GM12864 (cell line): ENCODE measurements at regions not wholly inside any gene's neighbourhood (a gene's known extent, or its start where the extent isn't known, plus 50 kb on each side); places are given as distances from the start of the nearest gene placed in this dataset.
"Not testable (repeated sequence)": the region's sequence is repeated elsewhere in the genome, so short reads cannot be mapped to it uniquely, and the experiment has no call there.

Experiments
- DNase-seq: peaks from one replicate; pipeline ENCODE4 v3.0.0-alpha.2; 2011; ENCODE audit warnings: low read depth
- H3K4me3 ChIP-seq: 2 replicates; pipeline ENCODE4 v1.5.1; 2011; ENCODE audit warnings: mild to moderate bottlenecking, low read depth, low read length, control low read depth
- TF ChIP-seq, protein P1 (sequence below): IDR thresholded peaks from 2 replicates; pipeline ENCODE4 v1.5.1; 2011; ENCODE audit warnings: low read depth, mild to moderate bottlenecking, moderate library complexity, low read length, control low read depth, inconsistent platforms; ENCODE audit errors: missing control alignments

DNA sequence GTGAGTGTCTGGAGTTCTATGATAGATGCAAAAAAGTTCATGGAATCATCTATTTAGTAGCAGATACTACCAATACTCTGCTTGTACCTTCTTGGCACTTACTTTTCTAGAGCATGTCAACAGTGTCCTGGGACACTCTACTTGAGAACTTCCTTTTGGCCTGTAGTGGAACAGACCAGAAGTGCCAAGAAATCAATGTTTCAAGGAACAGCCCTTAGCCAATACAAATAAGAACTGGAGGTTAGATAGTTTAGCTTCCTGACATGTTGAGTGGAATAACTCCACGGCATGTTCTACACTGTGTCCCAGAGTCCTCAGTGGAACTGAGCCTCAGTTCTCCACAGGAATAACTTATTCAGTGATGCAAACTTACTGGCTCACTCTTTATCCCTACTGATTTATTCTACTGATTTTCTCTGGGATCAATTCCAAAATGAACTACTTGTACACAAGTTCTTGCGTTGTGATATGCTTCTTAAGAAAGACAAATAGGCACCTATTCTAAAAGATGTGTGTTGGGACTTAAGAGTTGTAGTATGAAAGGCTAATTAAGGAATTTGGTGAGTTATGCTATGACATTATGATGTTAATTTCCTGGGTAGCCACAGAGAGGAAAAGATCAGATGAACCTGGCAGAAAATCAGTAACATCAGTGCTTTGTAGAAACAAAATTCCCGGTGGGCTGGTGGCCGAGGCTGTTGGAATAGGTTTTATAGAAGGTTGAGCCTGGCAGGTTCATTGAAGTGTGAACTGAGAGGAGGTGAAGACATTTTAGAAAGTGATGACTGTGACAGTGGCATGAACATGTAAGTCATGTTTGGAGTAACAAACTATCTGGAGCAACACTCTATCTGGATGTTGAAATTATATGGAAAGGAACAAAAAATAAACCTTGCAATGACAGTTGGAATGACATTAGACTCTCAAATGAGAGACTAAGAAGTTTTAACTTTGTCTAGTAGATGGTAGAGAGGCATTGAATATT is 101.8 kb upstream of the RBMS3 start:
- TF ChIP-seq, protein P1, sequence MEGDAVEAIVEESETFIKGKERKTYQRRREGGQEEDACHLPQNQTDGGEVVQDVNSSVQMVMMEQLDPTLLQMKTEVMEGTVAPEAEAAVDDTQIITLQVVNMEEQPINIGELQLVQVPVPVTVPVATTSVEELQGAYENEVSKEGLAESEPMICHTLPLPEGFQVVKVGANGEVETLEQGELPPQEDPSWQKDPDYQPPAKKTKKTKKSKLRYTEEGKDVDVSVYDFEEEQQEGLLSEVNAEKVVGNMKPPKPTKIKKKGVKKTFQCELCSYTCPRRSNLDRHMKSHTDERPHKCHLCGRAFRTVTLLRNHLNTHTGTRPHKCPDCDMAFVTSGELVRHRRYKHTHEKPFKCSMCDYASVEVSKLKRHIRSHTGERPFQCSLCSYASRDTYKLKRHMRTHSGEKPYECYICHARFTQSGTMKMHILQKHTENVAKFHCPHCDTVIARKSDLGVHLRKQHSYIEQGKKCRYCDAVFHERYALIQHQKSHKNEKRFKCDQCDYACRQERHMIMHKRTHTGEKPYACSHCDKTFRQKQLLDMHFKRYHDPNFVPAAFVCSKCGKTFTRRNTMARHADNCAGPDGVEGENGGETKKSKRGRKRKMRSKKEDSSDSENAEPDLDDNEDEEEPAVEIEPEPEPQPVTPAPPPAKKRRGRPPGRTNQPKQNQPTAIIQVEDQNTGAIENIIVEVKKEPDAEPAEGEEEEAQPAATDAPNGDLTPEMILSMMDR = no peak
- H3K4me3 ChIP-seq = no peak overlapping the region
- DNase-seq = no peak

DNA sequence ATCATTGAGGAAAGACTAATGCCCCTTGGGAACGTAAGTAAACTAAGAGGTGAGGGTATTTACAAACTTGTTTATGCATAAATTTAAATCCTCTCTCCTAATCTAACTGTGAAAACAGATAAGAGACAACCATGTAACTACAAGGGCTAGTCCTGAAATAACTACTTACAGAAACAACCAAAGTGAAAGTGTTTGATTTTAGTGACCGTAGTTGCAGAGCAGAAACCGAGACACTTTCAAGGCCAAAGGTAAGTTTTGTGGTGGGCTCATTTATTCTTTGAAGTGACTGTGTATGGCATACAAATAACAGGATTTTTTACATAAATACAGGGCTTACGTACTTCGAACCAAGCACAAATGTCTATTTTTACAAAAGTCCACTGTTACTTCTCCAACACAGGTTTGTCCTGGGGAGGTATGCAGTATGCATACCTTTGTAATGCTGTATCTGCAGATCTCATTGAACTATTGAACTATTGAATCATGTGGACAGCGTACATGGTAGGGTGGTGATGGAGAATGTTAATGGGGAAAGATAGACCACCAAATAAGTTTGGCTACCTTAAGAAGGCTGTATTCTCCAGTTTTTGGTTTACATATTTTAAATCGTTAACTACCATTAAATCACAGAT is 99.6 kb upstream of the RBMS3 start:
- no peak for DNase-seq
- no peak overlapping the region for H3K4me3 ChIP-seq
- TF ChIP-seq, protein P1 = no peak

DNA sequence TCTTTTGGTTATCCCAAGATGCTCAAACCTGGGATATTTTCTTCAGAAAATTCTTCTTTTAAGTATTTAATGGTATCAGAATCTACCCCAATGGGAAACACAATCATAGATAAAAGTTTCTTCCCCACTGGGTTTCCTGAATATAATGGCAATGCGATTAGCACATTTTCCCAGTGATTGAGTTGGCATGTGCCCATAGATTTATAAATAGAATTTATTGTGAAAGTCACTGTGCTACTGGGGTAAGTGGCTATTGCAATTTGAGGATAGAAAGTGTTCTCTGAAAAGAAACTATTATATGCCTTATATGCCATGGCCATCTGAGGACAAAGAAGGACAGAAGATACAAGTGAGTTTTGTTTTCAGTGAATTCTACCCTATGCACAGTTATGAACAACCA is 99.0 kb upstream of the RBMS3 start:
- TF ChIP-seq, protein P1 = no peak
- no peak overlapping the region for H3K4me3 ChIP-seq
- DNase-seq = no peak

DNA sequence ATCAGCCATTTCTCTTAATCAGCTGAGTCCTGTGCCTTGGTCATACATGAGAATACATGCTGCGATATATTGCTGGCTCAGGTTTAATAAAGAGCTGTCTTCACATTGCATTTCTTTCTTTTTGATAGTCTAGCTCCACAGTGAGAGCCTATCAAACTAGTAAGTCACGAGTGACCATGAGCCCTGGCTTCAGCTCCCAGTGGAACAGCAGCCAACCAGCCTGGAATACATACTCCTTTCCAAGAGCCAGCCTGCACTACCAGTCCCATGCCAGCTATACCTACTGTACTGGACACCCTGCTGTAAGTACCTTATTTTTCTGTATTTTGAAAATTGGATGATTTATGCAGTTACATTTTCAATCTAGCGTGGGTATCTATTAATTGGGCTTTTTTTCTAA is 98.0 kb upstream of the RBMS3 start:
- not testable (repeated sequence) for H3K4me3 ChIP-seq, DNase-seq

DNA sequence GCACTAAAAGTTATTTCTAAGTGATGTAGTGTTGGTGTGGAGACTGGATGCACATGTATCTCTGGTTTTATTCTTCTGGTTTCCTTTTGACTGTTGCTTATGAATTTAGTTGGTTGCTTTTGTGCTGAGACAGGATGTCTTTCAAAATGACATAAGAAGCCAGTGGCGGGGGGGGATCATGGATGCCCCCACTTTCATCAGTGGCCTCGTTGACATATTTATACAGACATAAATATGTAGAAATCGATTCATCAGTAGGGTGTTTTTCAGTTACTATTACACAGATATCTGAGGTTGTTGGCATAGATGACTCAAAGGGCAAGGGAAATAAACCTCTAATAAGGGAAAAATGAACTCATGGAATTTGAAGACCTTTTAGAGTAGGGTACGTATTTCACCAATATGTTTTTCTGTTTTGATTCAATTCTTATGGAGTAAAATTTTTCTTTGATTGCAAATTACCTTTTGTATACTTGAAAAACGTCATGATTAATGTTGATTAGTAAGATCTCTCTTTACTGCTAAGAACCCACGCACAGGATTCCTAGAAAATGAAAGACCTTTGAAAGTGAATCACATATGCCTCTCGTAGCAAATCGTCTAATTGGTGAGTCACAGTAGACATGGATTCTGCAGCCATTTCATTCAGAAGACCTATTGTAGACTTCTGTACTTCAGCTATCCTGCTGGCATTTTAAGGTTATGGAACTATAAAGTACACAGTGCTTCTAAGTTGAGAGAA is 97.4 kb upstream of the RBMS3 start:
- no peak for DNase-seq
- TF ChIP-seq, protein P1 = no peak
- H3K4me3 ChIP-seq = no peak overlapping the region

DNA sequence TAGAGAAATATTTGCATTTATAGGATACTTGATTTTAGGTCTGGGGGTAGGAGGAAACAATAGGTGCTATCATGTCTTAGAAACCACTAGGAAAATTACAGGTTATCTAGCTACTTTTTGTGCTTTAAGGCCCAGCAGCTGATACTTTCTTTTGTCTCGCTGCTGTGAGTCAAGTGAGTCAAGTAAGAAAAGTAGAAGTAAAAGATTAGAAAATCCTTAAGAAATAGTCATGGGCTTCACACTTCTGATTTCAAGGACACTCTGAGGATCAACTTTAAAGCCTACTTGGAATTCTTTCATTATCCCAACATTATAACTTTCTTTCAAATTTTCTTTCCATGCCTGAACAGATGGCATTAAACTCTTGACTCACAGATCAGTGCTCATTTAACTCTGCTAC is 95.2 kb upstream of the RBMS3 start:
- no peak for DNase-seq
- TF ChIP-seq, protein P1 = no peak
- no peak overlapping the region for H3K4me3 ChIP-seq

DNA sequence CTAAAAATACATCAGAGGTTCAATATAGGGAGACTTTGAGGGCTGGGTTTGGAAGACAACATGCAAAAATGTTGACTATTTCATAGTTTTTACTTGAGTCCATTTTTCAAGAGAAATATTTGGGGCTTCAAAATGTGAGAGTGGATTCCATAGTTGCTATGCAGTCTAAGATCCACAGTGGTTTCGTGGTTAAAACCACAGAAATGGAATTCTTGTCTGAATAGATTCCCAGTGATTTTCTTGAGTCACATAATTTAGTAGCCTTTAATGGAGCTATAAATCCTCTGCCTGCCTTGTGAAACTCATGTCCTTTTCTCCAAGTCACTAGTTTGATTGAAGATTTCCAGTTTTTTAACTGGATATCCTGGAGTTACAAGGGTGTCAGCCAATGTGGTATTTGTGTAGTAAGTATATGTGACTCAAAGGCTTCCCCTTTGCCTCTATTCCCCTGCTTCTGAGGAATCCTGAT is 94.7 kb upstream of the RBMS3 start:
- TF ChIP-seq, protein P1 = no peak
- H3K4me3 ChIP-seq = no peak overlapping the region
- DNase-seq = no peak
